K562 (cell line): ENCODE measurements at regions not wholly inside any gene's neighbourhood (a gene's known extent, or its start where the extent isn't known, plus 50 kb on each side); places are given as distances from the start of the nearest gene placed in this dataset.

Experiments
- ATAC-seq: fragments of 200-7000 bp; cut with Tn5 transposase; 3 replicates; pipeline ENCODE4 v1.9.1; 2020; ENCODE audit warnings: moderate library complexity
- BruUV-seq: library from RNA; stranded (reverse); fragments of 400-500 nt; replicated peaks from 2 replicates; lab custom pipeline; 2021; lab: Mats Ljungman, UMichigan
- CTCF ChIA-PET: fragments of 300-600 bp; formaldehyde crosslinking; extraction: SDS; loops from one replicate; lab custom pipeline; 2021; ENCODE audit warnings: low intra/inter-chr PET ratio; lab: Yijun Ruan, JAX
- POLR2A ChIA-PET: fragments of 300-600, 350-650 bp; sonication (Branson Sonifier 250); formaldehyde crosslinking; extraction: SDS; loops from one replicate; lab custom pipeline; 2021; ENCODE audit warnings: antibody characterized with exemption, inconsistent platforms; lab: Yijun Ruan, JAX
- DNase-seq, 4 experiments: peaks; one replicate each; pipeline versions ENCODE4 v3.0.0 to v3.0.0-alpha.2; 2011 to 2018; ENCODE audit warnings: low spot score in 3 of 4, mixed read lengths in 3 of 4; ENCODE audit errors: extremely low read depth in 1 of 4
- FAIRE-seq: peaks from 2 replicates; lab custom pipeline; 2011; peaks lifted over from hg19 to GRCh38; lab: Jason Lieb, UNC
- H2AFZ ChIP-seq: 2 replicates; pipeline ENCODE4 v1.6.0; 2011; ENCODE audit warnings: low read depth, low read length, control low read depth, inconsistent platforms
- H3K27ac ChIP-seq: fragments of 200-600 bp; 3 replicates; pipeline ENCODE4 v1.8.0; 2011; ENCODE audit warnings: low read depth, mild to moderate bottlenecking, control low read depth, inconsistent platforms, low read length, moderate library complexity, mixed read lengths; ENCODE audit errors: extremely low read depth
- H3K27me3 ChIP-seq, 2 experiments: fragments of 300-600 bp in 1 of 2; 2 replicates in 1 of 2; 3 replicates in 1 of 2; pipeline versions ENCODE4 v1.6.0 to v1.8.0; 2011; ENCODE audit warnings: inconsistent platforms in 2 of 2, low read length in 2 of 2, mild to moderate bottlenecking in 1 of 2, mixed read lengths in 1 of 2, moderate library complexity in 1 of 2; ENCODE audit not compliant: control insufficient read depth in 2 of 2, insufficient read depth in 2 of 2
- H3K36me3 ChIP-seq: fragments of 300-600 bp; 3 replicates; pipeline ENCODE4 v1.8.0; 2011; ENCODE audit warnings: mild to moderate bottlenecking, low read length, inconsistent platforms; ENCODE audit not compliant: control insufficient read depth, insufficient read depth
- H3K4me1 ChIP-seq, 2 experiments: fragments of 200-600 bp in 1 of 2; replicated peaks in 1 of 2; 2 replicates in 1 of 2; 3 replicates in 1 of 2; pipeline versions ENCODE4 v1.5.1 to v1.8.0; 2011; ENCODE audit warnings: inconsistent platforms in 2 of 2, low read length in 2 of 2, mild to moderate bottlenecking in 1 of 2, mixed read lengths in 1 of 2, moderate library complexity in 1 of 2; ENCODE audit not compliant: control insufficient read depth in 2 of 2, insufficient read depth in 2 of 2
- H3K4me2 ChIP-seq: 2 replicates; pipeline ENCODE4 v1.6.1; 2011; ENCODE audit warnings: low read length, control low read depth, inconsistent platforms, mixed read lengths; ENCODE audit not compliant: insufficient read depth
- H3K4me3 ChIP-seq: fragments of 200-600 bp; sonication (generic), shearing (Covaris generic); 2 replicates; pipeline ENCODE4 v1.5.1; 2016; ENCODE audit warnings: control low read depth, inconsistent platforms
- H3K79me2 ChIP-seq: fragments of 200-600 bp; 3 replicates; pipeline ENCODE4 v1.8.0; 2011; ENCODE audit warnings: low read length, inconsistent platforms; ENCODE audit not compliant: control insufficient read depth, insufficient read depth
- H3K9ac ChIP-seq, 2 experiments: 2 replicates each; pipeline versions ENCODE4 v1.6.0 to v1.6.1; 2011; ENCODE audit warnings: low read depth in 2 of 2, low read length in 2 of 2, control low read depth in 1 of 2, inconsistent platforms in 1 of 2, mild to moderate bottlenecking in 1 of 2, mixed read lengths in 1 of 2; ENCODE audit not compliant: insufficient read depth in 1 of 2
- H3K9me1 ChIP-seq: one replicate; pipeline ENCODE4 v1.6.0; 2011; ENCODE audit warnings: inconsistent platforms, mild to moderate bottlenecking, low read length, moderate library complexity; ENCODE audit not compliant: control insufficient read depth, insufficient read depth
- H3K9me3 ChIP-seq: replicated peaks from 2 replicates; pipeline ENCODE4 v1.5.1; 2011; ENCODE audit warnings: low read depth, low read length, inconsistent platforms; ENCODE audit not compliant: control insufficient read depth, insufficient read depth
- H4K20me1 ChIP-seq: replicated peaks from 2 replicates; pipeline ENCODE4 v1.6.1; 2011; ENCODE audit warnings: low read length, inconsistent platforms, mixed read lengths; ENCODE audit not compliant: control insufficient read depth, insufficient read depth
- ILF3 ChIP-seq: fragments of 450-650 bp; IDR thresholded peaks from 2 replicates; pipeline ENCODE4 v1.6.1; 2018; ENCODE audit warnings: antibody characterized with exemption, mild to moderate bottlenecking, moderate library complexity, borderline replicate concordance
- POLR2AphosphoS2 ChIP-seq: IDR thresholded peaks from 2 replicates; pipeline ENCODE4 v1.6.1; 2012; ENCODE audit warnings: low read length, improper control_type of control experiment
- TBP ChIP-seq: optimal IDR thresholded peaks from 2 replicates; pipeline ENCODE3; 2011; ENCODE audit warnings: low read depth, low read length, improper control_type of control experiment
- ZFP30 ChIP-seq: fragments of 250-450 bp; sonication (Bioruptor Pico); IDR thresholded peaks from 2 replicates; pipeline ENCODE4 v1.8.0; 2022; ENCODE audit warnings: moderate library complexity, mild to moderate bottlenecking, inconsistent platforms, borderline replicate concordance
- ZNF384 ChIP-seq: IDR thresholded peaks from 2 replicates; pipeline ENCODE4 v1.6.1; 2012; ENCODE audit warnings: low read depth, low read length, improper control_type of control experiment
- WGBS: fragments of 100-300 bp; shearing (Covaris generic); methylation state at CpG from one replicate; pipeline ENCODE4 v1.1.6; 2016; ENCODE audit warnings: low coverage, mixed read lengths; ENCODE audit not compliant: insufficient coverage; ENCODE audit errors: missing lambda C conversion rate; 5-methylcytosine and 5-hydroxymethylcytosine counted together
- in situ Hi-C: fragments of 300-500 bp; cut with MboI; formaldehyde crosslinking; loops from 4 replicates; pipeline ENCODE4 v1.15.0; 2018; ENCODE audit warnings: inconsistent platforms, mixed read lengths
- intact Hi-C: fragments of 100-400 bp; cut with micrococcal nuclease; formaldehyde crosslinking; loops from 2 replicates; pipeline ENCODE4 v1.14.2; 2022
- TF ChIP-seq, protein P1 (sequence below): fragments of 450-650 bp; conservative IDR thresholded peaks from 2 replicates; pipeline ENCODE4 v1.6.1; 2016; ENCODE audit warnings: missing genetic modification characterization, low read depth, mild to moderate bottlenecking, control low read depth, missing compliant biosample characterization
- TF ChIP-seq, protein P2 (sequence below): fragments of 450-650 bp; IDR thresholded peaks from 2 replicates; pipeline ENCODE4 v1.6.1; 2016; ENCODE audit warnings: missing biosample characterization, missing genetic modification characterization
- TF ChIP-seq, protein P3 (sequence below): fragments of 450-650 bp; formaldehyde crosslinking; IDR thresholded peaks from 2 replicates; pipeline ENCODE4 v1.4.0; 2020; ENCODE audit warnings: mild to moderate bottlenecking, mixed read lengths
- TF ChIP-seq, protein P4 (sequence below): sonication (generic); formaldehyde crosslinking; IDR thresholded peaks from 2 replicates; pipeline ENCODE4 v1.8.0; 2022; ENCODE audit warnings: mild to moderate bottlenecking, missing genetic modification reagents

DNA sequence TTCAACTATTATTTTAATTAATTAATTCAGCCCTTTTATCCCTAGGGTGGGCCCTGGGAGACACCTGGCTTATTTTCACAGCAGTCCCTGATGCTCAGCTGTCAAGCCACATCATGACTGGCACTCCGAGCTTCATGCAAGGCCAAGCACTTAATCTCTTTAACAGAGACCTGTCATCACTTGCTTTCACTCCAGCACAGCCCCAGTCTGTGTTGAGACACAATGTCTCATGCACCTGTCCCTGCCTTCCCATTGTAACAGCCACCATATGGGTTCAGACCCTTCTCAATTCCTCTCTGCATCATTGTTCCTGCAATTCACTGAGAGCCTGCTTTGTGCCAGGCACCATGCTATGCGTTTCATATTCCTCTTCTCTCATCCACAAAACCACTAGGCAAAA, 222.2 kb upstream of the TENM4 start:
- H3K36me3 ChIP-seq: no peaks in the 10 kb centered on the region
- no TSS peak for BruUV-seq
- H3K4me3 ChIP-seq: no peak overlapping the region
- H3K79me2 ChIP-seq: no peaks in the 10 kb centered on the region
- H3K9me1 ChIP-seq: no peaks in the 10 kb centered on the region
- no peaks in the 10 kb centered on the region for H4K20me1 ChIP-seq
- no peak for ATAC-seq
- no peak overlapping the region for H2AFZ ChIP-seq
- intact Hi-C loops: no loop called here
- in situ Hi-C loops: no loop called here
- 0% methylated on average over 2 of the region's 2 CpGs for WGBS
- POLR2A ChIA-PET: no interaction called here
- H3K9me3 ChIP-seq: no peaks in the 10 kb centered on the region
- CTCF ChIA-PET: no interaction called here
- H3K4me1 ChIP-seq: no peaks in the 10 kb centered on the region
- H3K4me2 ChIP-seq: no peak overlapping the region
- FAIRE-seq: no peak
- TF ChIP-seq ZNF384: no peak
- TF ChIP-seq, protein P1, sequence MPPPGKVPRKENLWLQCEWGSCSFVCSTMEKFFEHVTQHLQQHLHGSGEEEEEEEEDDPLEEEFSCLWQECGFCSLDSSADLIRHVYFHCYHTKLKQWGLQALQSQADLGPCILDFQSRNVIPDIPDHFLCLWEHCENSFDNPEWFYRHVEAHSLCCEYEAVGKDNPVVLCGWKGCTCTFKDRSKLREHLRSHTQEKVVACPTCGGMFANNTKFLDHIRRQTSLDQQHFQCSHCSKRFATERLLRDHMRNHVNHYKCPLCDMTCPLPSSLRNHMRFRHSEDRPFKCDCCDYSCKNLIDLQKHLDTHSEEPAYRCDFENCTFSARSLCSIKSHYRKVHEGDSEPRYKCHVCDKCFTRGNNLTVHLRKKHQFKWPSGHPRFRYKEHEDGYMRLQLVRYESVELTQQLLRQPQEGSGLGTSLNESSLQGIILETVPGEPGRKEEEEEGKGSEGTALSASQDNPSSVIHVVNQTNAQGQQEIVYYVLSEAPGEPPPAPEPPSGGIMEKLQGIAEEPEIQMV (tag): no peak
- no peak for TF ChIP-seq ZFP30
- TF ChIP-seq, protein P2, sequence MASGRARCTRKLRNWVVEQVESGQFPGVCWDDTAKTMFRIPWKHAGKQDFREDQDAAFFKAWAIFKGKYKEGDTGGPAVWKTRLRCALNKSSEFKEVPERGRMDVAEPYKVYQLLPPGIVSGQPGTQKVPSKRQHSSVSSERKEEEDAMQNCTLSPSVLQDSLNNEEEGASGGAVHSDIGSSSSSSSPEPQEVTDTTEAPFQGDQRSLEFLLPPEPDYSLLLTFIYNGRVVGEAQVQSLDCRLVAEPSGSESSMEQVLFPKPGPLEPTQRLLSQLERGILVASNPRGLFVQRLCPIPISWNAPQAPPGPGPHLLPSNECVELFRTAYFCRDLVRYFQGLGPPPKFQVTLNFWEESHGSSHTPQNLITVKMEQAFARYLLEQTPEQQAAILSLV (tag): no peak
- TF ChIP-seq, protein P3, sequence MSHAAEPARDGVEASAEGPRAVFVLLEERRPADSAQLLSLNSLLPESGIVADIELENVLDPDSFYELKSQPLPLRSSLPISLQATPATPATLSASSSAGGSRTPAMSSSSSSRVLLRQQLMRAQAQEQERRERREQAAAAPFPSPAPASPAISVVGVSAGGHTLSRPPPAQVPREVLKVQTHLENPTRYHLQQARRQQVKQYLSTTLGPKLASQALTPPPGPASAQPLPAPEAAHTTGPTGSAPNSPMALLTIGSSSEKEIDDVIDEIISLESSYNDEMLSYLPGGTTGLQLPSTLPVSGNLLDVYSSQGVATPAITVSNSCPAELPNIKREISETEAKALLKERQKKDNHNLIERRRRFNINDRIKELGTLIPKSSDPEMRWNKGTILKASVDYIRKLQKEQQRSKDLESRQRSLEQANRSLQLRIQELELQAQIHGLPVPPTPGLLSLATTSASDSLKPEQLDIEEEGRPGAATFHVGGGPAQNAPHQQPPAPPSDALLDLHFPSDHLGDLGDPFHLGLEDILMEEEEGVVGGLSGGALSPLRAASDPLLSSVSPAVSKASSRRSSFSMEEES (CRISPR knock-in tag): no peak
- TF ChIP-seq ILF3: no peak
- no peak for TF ChIP-seq POLR2AphosphoS2
- TF ChIP-seq TBP: no peak
- TF ChIP-seq, protein P4, sequence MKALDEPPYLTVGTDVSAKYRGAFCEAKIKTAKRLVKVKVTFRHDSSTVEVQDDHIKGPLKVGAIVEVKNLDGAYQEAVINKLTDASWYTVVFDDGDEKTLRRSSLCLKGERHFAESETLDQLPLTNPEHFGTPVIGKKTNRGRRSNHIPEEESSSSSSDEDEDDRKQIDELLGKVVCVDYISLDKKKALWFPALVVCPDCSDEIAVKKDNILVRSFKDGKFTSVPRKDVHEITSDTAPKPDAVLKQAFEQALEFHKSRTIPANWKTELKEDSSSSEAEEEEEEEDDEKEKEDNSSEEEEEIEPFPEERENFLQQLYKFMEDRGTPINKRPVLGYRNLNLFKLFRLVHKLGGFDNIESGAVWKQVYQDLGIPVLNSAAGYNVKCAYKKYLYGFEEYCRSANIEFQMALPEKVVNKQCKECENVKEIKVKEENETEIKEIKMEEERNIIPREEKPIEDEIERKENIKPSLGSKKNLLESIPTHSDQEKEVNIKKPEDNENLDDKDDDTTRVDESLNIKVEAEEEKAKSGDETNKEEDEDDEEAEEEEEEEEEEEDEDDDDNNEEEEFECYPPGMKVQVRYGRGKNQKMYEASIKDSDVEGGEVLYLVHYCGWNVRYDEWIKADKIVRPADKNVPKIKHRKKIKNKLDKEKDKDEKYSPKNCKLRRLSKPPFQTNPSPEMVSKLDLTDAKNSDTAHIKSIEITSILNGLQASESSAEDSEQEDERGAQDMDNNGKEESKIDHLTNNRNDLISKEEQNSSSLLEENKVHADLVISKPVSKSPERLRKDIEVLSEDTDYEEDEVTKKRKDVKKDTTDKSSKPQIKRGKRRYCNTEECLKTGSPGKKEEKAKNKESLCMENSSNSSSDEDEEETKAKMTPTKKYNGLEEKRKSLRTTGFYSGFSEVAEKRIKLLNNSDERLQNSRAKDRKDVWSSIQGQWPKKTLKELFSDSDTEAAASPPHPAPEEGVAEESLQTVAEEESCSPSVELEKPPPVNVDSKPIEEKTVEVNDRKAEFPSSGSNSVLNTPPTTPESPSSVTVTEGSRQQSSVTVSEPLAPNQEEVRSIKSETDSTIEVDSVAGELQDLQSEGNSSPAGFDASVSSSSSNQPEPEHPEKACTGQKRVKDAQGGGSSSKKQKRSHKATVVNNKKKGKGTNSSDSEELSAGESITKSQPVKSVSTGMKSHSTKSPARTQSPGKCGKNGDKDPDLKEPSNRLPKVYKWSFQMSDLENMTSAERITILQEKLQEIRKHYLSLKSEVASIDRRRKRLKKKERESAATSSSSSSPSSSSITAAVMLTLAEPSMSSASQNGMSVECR (CRISPR knock-in tag): no peak
- H3K27me3 ChIP-seq: no peaks in the 10 kb centered on the region
- no peak for DNase-seq
- no peak overlapping the region for H3K9ac ChIP-seq
- H3K27ac ChIP-seq: no peak overlapping the region
